Fibroblast of pulmonary artery (primary cell): ENCODE measurements at regions not wholly inside any gene's neighbourhood (a gene's known extent, or its start where the extent isn't known, plus 50 kb on each side); places are given as distances from the start of the nearest gene placed in this dataset.

Experiments used
- DNase-seq: peaks from one replicate; pipeline ENCODE4 v3.0.0-alpha.2; 2010; ENCODE audit warnings: low read depth
- H3K4me3 ChIP-seq: replicated peaks from 2 replicates; pipeline ENCODE4 v1.5.1; 2011; ENCODE audit warnings: low read depth, mild to moderate bottlenecking, control low read depth, low read length, moderate library complexity
- CTCF ChIP-seq: IDR thresholded peaks from 2 replicates; pipeline ENCODE4 v1.5.1; 2011; ENCODE audit warnings: mild to moderate bottlenecking, control low read depth, low read length, inconsistent platforms; ENCODE audit errors: missing control alignments

GRCh38 chr2:16008856-16009255 is 68.5 kb downstream of the MYCN start:
- DNase-seq = no peak
- no peak for TF ChIP-seq CTCF
- no peak overlapping the region for H3K4me3 ChIP-seq

- no peak overlapping the region for H3K4me3 ChIP-seq
- TF ChIP-seq CTCF = no peak
- DNase-seq = no peak
Observed at GRCh38 chr2:16008331-16008850, 68.0 kb downstream of the MYCN start.

GRCh38 chr2:16007167-16007934 is 67.0 kb downstream of the MYCN start:
- no peak overlapping the region for H3K4me3 ChIP-seq
- DNase-seq = no peak
- no peak for TF ChIP-seq CTCF

- no peak for DNase-seq
- H3K4me3 ChIP-seq = no peak overlapping the region
- TF ChIP-seq CTCF = no peak
Observed at GRCh38 chr2:16006537-16007166, 66.3 kb downstream of the MYCN start.

- TF ChIP-seq CTCF = no peak
- H3K4me3 ChIP-seq = no peak overlapping the region
- no peak for DNase-seq
Observed at GRCh38 chr2:16005816-16006536, 65.6 kb downstream of the MYCN start.

GRCh38 chr2:16005389-16005788 is 65.0 kb downstream of the MYCN start:
- no peak for DNase-seq
- TF ChIP-seq CTCF = no peak
- H3K4me3 ChIP-seq = no peak overlapping the region
